ENCODE measurements at regions not wholly inside any gene's neighbourhood (a gene's known extent, or its start where the extent isn't known, plus 50 kb on each side); places are given as distances from the start of the nearest gene placed in this dataset.

- no peak for TF ChIP-seq CTCF (IDR thresholded peaks at IDR 0.05; ENCODE audit: control extremely low read depth, extremely low read depth)
- Histone ChIP-seq H3K9ac (ENCODE audit: insufficient read depth in 1 of 2, low read length in 2 of 2) (no peak overlapping the region), H3K27me3 (ENCODE audit: control insufficient read depth in 3 of 3, insufficient read depth in 3 of 3, low read length in 2 of 3) (peaks cover 0 to 10% (median 2%) of the 10 kb centered on the region in 3 donors), H3K9me3 (ENCODE audit: control insufficient read depth in 4 of 4, insufficient read depth in 3 of 4, low read length in 3 of 4) (no peaks in the 10 kb centered on the region), H3K27ac (ENCODE audit: low read depth in 1 of 2, low read length in 1 of 2) (no peak overlapping the region), H3K36me3 (ENCODE audit: control insufficient read depth in 4 of 4, insufficient read depth in 4 of 4, low read length in 4 of 4) (no peaks in the 10 kb centered on the region), H3K4me1 (ENCODE audit: control insufficient read depth in 5 of 5, insufficient read depth in 5 of 5, low read length in 5 of 5) (peaks cover 4 to 12% (median 7%) of the 10 kb centered on the region in 5 donors), H3K4me3 (no peak overlapping the region)
- DNase-seq (peak; percentile 82 to 92 (median 83)), ATAC-seq (ENCODE audit: insufficient read depth, low FRiP score) (no peak)
- WGBS, 2 donors, result 1 to 4% methylated on average over 3 of the region's 3 CpGs
Observed at GRCh38 chr21:35697321-35697808, 363.0 kb downstream of the SETD4 start.

- Histone ChIP-seq H3K9me3 (ENCODE audit: control insufficient read depth in 4 of 4, insufficient read depth in 3 of 4, low read length in 3 of 4) (no peaks in the 10 kb centered on the region), H3K4me1 (ENCODE audit: control insufficient read depth in 5 of 5, insufficient read depth in 5 of 5, low read length in 5 of 5) (peaks cover 4 to 12% (median 7%) of the 10 kb centered on the region in 5 donors), H3K27ac (ENCODE audit: low read depth in 1 of 2, low read length in 1 of 2) (no peak overlapping the region), H3K9ac (ENCODE audit: insufficient read depth in 1 of 2, low read length in 2 of 2) (no peak overlapping the region), H3K4me3 (no peak overlapping the region), H3K36me3 (ENCODE audit: control insufficient read depth in 4 of 4, insufficient read depth in 4 of 4, low read length in 4 of 4) (no peaks in the 10 kb centered on the region), H3K27me3 (ENCODE audit: control insufficient read depth in 3 of 3, insufficient read depth in 3 of 3, low read length in 2 of 3) (peaks cover 0 to 10% (median 2%) of the 10 kb centered on the region in 3 donors)
- WGBS, 2 donors, result 43 to 50% methylated on average over 2 of the region's 2 CpGs
- TF ChIP-seq CTCF (IDR thresholded peaks at IDR 0.05; ENCODE audit: control extremely low read depth, extremely low read depth), result no peak
- DNase-seq, result no peak
- ATAC-seq (ENCODE audit: insufficient read depth, low FRiP score), result no peak
Observed at GRCh38 chr21:35696644-35697043, 363.7 kb downstream of the SETD4 start.

DNA sequence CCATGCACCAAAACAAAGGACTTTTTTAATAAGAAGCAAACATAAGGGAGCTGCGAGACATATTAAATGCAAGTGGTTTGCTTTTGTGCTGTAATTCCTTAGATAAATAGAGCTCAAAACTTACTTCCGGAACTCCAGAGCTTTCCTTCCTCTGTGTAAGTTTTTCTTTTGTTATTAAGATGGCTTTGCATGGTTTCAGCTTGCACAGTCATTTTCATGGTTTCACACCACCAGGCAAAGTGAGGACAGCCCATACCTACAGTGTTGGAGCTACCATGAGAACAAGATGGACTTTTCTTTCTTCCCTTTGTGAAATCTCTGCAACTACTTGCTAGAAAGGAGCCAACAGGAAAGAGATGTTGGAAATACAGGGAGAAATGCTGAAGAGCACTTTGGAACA, 368.0 kb downstream of the SETD4 start:
- WGBS, 2 donors, result 64 to 86% methylated on average over 2 of the region's 2 CpGs
- Histone ChIP-seq H3K27ac (ENCODE audit: low read depth in 1 of 2, low read length in 1 of 2) (no peak overlapping the region), H3K4me1 (ENCODE audit: control insufficient read depth in 5 of 5, insufficient read depth in 5 of 5, low read length in 5 of 5) (peaks cover 0 to 5% (median 3%) of the 10 kb centered on the region in 5 donors), H3K36me3 (ENCODE audit: control insufficient read depth in 4 of 4, insufficient read depth in 4 of 4, low read length in 4 of 4) (no peaks in the 10 kb centered on the region), H3K4me3 (no peak overlapping the region), H3K9ac (ENCODE audit: insufficient read depth in 1 of 2, low read length in 2 of 2) (no peak overlapping the region), H3K9me3 (ENCODE audit: control insufficient read depth in 4 of 4, insufficient read depth in 3 of 4, low read length in 3 of 4) (no peaks in the 10 kb centered on the region), H3K27me3 (ENCODE audit: control insufficient read depth in 3 of 3, insufficient read depth in 3 of 3, low read length in 2 of 3) (peaks cover 0 to 2% (median 0%) of the 10 kb centered on the region in 3 donors)
- peak in 1 of 3 donors; percentile 18 for DNase-seq
- ATAC-seq (ENCODE audit: insufficient read depth, low FRiP score), result no peak
- TF ChIP-seq CTCF (IDR thresholded peaks at IDR 0.05; ENCODE audit: control extremely low read depth, extremely low read depth), result no peak

- H3K4me1 ChIP-seq (ENCODE audit: control insufficient read depth in 5 of 5, insufficient read depth in 5 of 5, low read length in 5 of 5), result no peaks in the 10 kb centered on the region
- no peaks in the 10 kb centered on the region for H3K36me3 ChIP-seq (ENCODE audit: control insufficient read depth in 4 of 4, insufficient read depth in 4 of 4, low read length in 4 of 4)
- H3K27ac ChIP-seq (ENCODE audit: low read depth in 1 of 2, low read length in 1 of 2), result no peak overlapping the region
- no peaks in the 10 kb centered on the region for H3K9me3 ChIP-seq (ENCODE audit: control insufficient read depth in 4 of 4, insufficient read depth in 3 of 4, low read length in 3 of 4)
- no peak overlapping the region for H3K4me3 ChIP-seq
- H3K27me3 ChIP-seq (ENCODE audit: control insufficient read depth in 3 of 3, insufficient read depth in 3 of 3, low read length in 2 of 3), result peaks cover 0 to 5% (median 5%) of the 10 kb centered on the region in 3 donors
- TF ChIP-seq CTCF (IDR thresholded peaks at IDR 0.05; ENCODE audit: control extremely low read depth, extremely low read depth), result no peak
- 91 to 96% methylated on average over 2 of the region's 2 CpGs for WGBS, 2 donors
- ATAC-seq (ENCODE audit: insufficient read depth, low FRiP score) (no peak), DNase-seq (no peak)
- H3K9ac ChIP-seq (ENCODE audit: insufficient read depth in 1 of 2, low read length in 2 of 2), result no peak overlapping the region
Observed at GRCh38 chr21:35690436-35690835, 369.9 kb downstream of the SETD4 start.
